Suppressor macrophage treated with lipopolysaccharide for 4 hours (primary cell): ENCODE measurements at regions not wholly inside any gene's neighbourhood (a gene's known extent, or its start where the extent isn't known, plus 50 kb on each side); places are given as distances from the start of the nearest gene placed in this dataset.
"Not testable (repeated sequence)": the region's sequence is repeated elsewhere in the genome, so short reads cannot be mapped to it uniquely, and the experiment has no call there.

Experiments
- DNase-seq: peaks from one replicate; pipeline ENCODE4 v3.0.0-alpha.2; 2020

DNA sequence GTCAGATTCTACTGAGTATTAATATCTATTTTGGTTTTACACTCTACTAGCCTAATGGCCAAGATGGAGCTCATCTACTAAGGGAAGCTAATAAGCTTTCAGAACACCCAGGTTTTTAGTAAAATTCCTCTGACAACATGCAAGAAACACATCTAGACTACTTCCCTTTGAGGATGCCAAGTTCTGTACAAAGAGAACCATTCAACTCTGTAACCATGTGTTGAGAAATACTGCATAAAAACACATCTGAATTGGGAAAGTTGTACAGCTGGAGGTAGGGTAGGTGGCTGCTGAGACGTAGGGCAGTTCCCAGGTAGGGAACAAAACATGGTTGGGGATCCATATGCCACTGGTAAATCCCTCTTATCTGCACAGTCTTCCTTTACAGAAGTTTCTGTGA, 66.2 kb downstream of the SC5D start:
- DNase-seq = no peak

DNA sequence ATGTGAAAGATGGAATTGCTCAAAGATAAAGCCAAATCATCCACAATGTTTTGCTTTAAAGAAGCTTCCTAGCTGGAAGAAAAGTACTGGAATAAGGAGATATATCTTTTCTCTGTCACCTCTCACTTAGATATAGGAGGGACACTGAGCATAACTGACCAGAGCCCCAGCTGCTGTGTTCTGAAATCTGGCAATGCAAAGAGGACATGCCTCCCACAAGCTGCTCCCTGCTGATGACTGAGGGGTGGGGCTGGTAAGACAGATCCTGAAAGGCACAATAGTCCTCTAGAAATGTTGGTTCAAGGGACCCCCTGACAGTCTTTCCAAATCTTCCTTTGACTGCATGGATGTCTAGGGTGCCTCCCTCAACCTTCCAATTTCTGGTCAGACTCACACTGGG, 67.0 kb downstream of the SC5D start:
- DNase-seq = no peak

DNA sequence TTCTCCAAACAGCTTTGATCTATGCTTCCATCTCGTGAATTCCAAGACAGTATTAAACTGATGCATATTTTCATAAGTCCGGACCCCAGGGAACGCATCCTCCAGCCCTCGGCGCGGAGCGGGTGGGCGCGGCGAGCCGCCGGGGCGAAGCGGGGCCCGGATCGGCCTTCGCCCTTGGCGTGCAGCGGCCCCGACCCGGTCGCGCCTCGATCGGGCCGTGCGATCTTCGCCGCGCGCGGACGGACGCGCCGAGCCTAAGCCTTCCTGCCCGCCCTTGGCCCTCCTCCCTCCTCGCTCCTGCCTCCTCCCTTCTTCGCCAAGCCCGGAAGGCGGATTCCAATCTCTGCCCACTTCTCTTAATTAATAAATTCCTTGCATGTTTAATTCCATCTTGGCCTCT, 70.4 kb downstream of the SC5D start:
- not testable (repeated sequence) for DNase-seq

DNA sequence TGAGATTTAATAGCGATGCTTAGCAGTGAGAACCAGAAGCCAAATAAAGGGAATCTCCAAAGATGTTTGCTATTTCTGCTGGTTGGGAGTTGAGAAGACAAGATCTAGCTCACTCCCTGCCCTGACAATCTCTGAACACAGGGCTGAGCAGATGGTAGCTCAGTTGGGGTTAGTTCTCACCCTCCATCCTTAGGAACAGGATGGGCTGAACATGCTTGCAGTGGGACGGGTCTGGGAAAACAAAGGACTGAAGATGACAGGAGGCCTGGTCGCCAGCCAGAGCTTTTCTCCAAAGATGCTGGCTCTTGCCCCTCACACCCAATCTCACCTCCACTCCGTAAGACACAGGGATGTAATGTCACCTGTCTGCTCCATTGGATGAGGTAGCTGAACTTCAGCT, 72.7 kb downstream of the SC5D start:
- DNase-seq = no peak

DNA sequence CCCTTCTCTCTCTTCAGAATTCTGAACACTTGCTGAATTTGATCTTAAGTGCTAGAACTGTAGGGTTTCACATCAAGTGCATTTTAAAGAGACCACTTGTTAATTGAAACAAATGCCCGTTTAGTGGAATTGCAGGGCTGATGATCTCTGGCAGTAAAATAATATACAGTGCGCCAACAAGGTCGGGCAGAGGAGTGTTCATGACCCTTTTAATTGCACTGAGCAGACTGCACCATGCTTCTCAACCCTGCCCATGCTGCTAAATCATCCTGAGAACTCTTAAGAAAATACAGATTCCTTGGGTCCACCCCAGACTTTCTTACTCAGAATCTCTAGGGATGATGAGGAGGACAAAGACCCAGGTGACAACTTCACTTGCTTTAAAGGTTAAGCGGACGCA, 73.5 kb downstream of the SC5D start:
- DNase-seq = no peak

DNA sequence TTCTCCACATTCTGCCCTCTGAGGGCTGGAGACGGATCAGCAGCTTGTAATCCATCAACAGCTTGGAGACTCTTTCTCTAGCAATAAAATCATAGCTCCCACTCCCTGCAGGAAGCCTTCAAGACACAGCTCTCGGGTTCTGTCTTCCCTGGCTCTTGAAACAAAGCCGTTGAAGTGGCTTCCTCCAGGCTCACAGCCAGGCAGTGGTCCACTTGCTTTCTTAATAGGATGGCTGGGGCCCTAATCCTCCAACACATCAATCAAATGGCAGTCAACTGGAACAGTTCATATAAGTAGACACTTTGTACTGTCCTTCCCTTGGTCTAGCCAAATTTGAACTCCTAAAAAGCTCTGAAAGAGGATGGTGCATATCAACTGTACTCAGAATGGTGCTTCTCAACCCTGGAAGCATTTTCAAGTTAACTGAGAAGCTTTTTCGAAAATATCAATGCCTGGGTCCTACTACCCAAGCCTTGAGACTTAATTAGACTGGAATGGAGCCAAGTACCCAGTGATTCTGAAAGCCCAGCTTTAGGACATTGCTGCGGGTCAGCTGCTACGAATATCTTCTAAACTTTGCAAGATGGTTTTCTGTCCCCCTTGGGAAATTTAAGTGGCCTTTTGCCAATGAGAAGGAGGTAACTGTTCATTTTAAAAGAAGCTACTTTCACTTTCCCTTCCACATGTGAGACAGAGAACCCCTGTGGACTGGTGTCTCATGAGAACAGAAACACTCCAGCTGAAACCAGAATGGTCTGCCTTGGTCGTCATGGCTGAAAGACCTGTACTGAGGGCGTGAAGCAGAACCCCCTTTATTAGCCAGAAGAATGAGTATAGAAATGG, 74.7 kb downstream of the SC5D start:
- peak; percentile 85 for DNase-seq

DNA sequence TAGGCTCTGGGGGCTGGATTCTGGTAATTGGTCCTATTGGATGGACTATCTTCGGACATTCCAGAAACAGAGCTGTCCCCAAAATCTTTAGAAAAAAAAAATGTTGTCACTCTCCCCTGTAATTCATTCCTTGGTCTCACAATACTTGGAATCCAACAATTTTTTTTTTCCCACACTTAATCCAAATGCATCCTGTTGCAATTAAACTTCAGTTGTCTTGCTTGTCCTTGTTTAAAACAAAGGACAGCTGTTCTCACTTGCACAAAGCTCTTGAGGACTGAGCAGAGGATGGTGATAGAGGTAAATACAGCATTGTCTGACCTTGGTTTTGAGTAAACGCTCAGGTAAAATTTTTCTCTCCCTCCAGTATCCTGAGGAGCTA, 75.3 kb downstream of the SC5D start:
- DNase-seq = no peak

DNA sequence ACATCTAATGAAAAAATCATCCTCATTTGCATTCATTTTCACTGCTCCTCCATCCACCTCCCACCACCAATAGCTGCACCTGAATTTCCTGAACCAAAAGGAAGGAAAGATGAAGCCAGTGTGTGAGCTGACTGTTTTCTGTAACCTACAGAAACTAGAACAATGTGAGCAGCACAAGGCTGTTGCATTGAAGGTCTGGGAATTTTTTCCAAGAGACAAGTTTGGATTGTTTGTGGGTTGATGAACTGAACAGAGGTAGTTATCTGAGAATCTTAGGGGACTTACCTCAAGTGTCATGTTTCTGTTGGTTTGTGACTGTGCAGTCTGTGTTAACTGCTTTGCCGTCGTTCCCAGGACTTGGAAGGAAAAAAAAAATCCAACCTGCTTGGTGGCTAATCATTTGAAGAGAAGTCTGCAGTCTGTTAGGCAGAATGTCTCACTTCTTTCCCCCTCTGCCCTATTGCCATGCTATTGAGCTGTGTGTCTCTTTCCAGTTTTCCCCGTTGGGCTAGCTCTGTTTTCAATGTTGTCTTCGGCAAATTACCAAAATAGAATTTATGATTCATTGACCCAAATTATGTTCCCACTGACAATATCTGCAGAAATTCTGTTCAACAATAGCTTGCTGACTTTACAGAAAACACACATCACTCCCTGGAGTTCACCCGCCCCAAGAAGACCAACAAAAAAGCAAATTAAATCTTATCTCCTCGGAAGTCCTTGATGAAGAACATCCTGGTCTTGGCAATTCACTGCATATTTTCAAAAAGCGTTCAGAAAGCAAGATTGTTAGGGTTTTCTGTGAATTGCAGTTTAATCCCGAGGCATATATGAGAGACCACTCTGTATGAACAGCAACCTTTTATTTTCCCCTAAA, 76.0 kb downstream of the SC5D start:
- DNase-seq = no peak

DNA sequence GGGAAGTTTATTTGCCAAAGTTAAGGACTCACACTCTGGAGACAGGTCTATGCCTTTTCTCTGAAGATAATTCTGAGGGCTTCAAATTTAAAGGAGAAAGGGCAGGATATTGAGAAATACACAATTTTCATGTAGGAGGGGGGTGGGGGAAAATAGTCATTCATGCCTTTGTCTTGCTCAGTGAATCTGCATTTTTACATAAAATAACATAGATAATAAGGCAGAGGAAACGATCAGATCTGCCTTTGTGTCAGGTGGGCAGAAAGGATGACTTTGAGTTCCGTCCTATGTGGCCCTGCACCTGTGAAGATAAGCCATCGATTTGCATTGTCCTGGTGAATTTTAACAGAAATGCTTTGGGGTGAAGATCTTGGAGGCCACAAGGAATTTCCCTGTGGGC, 76.8 kb downstream of the SC5D start:
- no peak for DNase-seq

DNA sequence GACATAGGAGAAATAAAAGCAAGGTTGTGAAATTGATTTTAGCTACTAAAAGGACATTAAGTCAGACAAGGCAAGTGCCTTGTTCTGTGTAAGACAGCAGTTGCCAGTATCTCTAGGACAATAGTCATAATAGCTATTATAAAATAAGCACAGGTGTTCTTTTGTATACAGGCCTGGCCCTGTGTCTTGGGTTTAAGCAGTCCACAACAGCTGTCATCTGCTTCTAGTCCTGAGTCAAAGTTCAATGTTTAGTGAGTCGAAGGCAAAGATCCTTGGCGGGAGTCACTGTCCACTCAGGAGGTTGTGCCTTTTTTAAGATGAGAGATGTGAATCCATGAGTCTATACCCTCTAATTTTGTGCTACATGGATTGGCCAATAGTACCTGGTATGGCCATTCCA, 79.5 kb downstream of the SC5D start:
- no peak for DNase-seq

DNA sequence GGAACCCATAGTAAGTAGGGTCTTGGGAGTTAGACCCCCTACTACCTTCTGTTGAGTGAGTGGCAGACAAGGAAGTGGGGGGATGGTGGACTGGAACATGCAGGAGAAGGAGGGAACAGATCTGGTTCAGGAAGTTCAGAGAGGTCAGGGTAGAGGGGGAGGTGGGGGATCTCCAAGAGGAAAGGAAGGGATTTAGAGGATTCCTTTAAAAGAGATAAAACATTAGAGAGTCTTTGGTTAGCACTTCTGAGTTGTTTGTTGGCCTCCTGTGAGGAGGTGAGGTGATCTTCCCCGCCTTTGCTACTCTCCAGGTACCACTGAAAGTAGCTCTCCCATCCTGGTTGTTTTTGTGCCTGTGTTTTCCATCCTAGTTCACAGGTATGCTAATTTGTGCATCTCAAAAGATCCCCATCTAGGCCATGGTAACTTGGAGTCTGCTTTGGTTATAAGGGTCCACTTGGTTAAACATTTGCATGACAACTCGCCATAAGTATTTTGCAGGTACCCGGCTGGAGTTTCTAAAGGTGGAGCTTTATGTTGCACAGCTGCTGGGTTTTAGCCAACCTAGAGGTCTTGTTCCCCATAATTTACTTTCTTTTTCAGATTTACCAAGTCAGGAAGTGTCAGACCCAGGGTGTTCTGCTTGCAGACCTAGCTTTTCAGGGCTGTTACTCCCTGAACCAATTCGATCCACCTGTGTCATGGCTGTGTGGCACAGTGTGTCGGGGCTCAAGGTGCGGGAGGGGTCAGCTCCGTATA, 79.3 kb upstream of the SORL1 start:
- peak; percentile 40 for DNase-seq

DNA sequence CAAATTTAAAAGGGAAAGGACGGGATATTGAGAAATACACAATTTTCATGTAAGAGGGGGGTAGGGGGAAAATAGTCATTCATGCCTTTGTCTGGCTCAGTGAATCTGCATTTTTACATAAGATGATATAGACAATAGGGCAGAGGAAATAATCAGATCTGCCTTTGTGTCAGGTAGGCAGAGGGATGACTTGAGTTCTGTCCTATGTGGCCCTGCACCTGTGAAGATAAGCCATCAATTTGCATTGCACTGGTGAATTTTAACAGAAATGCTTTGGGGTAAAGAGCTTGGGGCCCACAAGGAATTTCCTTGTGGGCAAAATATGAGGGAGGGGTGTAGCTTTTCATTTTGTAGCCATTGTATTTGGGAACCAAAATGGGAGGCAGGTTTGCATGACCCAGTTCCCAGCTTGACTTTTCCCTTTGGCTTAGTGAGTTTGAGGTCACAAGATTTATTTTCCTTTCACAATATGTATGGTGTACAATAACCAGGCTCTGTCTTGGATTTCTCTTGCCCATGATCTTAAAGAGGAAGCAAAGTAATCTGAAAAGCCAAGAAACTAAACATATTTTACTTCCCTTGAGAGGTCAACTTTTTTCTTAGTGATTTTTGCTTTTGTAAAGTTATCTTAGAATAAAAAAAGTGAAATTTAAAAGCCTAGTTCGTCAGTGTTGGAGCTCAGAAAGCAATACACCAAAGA, 77.7 kb upstream of the SORL1 start:
- peak; percentile 40 for DNase-seq

DNA sequence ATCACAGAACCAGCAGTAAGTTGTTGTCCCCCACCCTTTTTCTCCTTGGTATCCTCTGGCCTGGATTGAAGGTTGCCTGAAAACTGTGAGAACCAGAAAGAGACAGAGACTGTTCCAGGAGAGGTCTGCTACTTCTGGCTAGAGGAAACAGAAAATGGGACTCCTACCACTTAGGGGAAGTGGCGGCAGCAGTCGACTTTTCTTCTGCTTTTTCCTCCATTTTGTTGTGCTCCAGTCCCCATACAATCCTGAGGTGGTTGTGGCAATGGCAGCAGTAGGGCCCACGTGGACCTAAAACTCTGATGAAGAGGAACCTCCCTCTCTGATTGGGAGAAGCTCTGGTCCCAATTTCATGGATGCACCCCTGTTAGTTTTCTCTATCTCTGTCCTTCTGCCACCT, 76.0 kb upstream of the SORL1 start:
- peak; percentile 24 for DNase-seq

DNA sequence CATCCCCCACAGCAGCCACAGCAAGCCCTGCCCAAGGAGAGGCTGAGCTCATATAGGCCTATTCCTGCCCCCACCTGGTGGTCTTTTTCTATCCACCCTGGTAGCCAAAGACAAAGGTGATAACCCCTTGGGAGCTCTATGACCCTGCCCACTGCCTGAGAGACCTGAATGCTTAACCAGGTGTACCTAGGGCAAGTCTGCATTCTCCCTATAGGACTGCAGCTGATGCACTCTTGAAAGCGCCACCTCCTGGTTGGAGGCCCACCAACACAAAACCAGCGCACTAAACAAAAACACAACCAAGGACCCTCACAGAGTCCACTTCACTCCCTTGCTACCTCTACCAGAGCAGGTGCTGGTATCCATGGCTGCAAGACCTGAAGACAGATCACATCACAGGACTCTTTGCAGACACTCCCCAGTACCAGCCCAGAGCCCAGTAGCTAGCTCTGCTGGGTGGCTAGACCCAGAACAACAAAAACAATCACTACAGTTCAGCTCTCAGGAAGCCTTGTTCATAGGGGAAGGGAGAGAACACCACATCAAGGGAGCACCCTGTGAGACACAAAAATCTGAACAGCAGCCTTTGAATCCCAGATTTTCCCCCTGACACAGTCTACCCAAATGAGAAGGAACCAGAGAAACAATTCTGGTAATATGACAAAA, 72.8 kb upstream of the SORL1 start:
- DNase-seq = not testable (repeated sequence)

DNA sequence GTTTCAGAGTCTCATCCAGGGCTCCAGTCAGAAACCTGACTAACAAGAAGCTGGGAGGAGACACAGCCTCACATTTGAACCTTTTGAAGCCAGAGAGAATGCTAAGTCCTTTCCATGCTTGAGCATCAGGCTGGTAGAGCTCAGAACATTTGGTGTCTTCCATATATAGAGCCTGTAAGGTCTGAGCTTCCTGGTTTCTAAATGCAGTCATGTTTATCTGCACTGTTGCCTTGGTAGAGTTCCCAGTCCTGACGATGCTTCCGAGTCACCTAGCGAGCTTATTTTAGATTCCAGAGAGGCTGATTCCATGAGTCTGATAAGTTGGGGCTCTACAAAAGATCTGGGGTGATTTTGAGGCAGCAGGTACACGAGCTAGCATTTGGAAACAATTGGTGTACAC, 68.4 kb upstream of the SORL1 start:
- no peak for DNase-seq

DNA sequence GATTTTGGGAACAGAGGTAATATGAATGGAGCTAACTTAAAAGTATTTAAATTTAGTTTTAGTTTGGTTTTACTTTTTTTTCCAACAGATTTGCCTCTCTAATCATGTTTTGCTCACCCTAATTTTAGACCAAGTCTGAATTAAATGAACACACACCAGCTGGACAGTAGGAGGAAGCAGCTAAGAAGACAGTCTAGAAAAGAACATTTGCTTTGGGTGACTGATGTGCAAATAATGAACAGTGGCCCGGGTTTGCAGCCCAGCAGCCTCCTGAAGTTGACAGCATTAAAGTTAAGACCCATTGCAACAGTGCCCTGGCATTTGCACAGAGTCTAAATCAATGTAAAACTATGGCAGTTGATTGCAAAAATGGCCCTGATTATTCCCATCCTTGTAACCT, 66.4 kb upstream of the SORL1 start:
- DNase-seq = no peak
